K562 (cell line): ENCODE measurements at regions not wholly inside any gene's neighbourhood (a gene's known extent, or its start where the extent isn't known, plus 50 kb on each side); places are given as distances from the start of the nearest gene placed in this dataset.

Source experiments
- CBX8 ChIP-seq: fragments of 200-600 bp; sonication (generic); IDR thresholded peaks from 2 replicates; pipeline ENCODE4 v1.6.1; 2012; ENCODE audit warnings: borderline replicate concordance, mixed run types, low read depth, mild to moderate bottlenecking, moderate library complexity, mixed read lengths, low read length, control low read depth, inconsistent platforms; ENCODE audit not compliant: poor library complexity, severe bottlenecking; ENCODE audit errors: extremely low read depth
- KLF16 ChIP-seq: IDR thresholded peaks from 2 replicates; pipeline ENCODE4 v1.6.1; 2016; ENCODE audit warnings: antibody characterized with exemption
- MAFK ChIP-seq: IDR thresholded peaks from 2 replicates; pipeline ENCODE4 v1.6.1; 2011; ENCODE audit warnings: low read length, improper control_type of control experiment
- NFIC ChIP-seq: fragments of 450-650 bp; IDR thresholded peaks from 2 replicates; pipeline ENCODE4 v1.6.1; 2017; ENCODE audit warnings: mild to moderate bottlenecking, inconsistent platforms
- POLR2AphosphoS5 ChIP-seq: IDR thresholded peaks from 2 replicates; pipeline ENCODE4 v1.6.1; 2011; ENCODE audit warnings: mild to moderate bottlenecking, low read depth, low read length, moderate library complexity; ENCODE audit not compliant: control insufficient read depth, insufficient read depth
- POLR3G ChIP-seq: IDR thresholded peaks from 2 replicates; pipeline ENCODE4 v1.6.1; 2011; ENCODE audit not compliant: insufficient read length, insufficient replicate concordance; ENCODE audit errors: extremely low read depth
- REST ChIP-seq, 2 experiments: fragments of 450-650 bp; formaldehyde crosslinking in 1 of 2; IDR thresholded peaks; 2 replicates each; pipeline versions ENCODE4 v1.4.0 to v1.6.1; 2014 to 2020; ENCODE audit warnings: mild to moderate bottlenecking in 2 of 2, borderline replicate concordance in 1 of 2, low read depth in 1 of 2
- SP1 ChIP-seq: sonication (generic); formaldehyde crosslinking; IDR thresholded peaks from 2 replicates; pipeline ENCODE4 v1.8.1; 2022; ENCODE audit warnings: mild to moderate bottlenecking, missing genetic modification reagents
- SRSF9 ChIP-seq: fragments of 200-400 bp; formaldehyde crosslinking; IDR thresholded peaks from 2 replicates; pipeline ENCODE4 v1.6.1; 2017; ENCODE audit warnings: low read depth, low read length, borderline replicate concordance
- TBL1XR1 ChIP-seq, 2 experiments: IDR thresholded peaks; 2 replicates each; pipeline ENCODE4 v1.6.1; 2012; ENCODE audit warnings: improper control_type of control experiment in 2 of 2, low read length in 2 of 2, mild to moderate bottlenecking in 1 of 2
- ZNF583 ChIP-seq: fragments of 250-450 bp; sonication (Bioruptor Pico); IDR thresholded peaks from 2 replicates; pipeline ENCODE4 v1.4.0; 2020
- ZNF589 ChIP-seq: fragments of 200-800 bp; sonication (Bioruptor generic); IDR thresholded peaks from 2 replicates; pipeline ENCODE4 v1.6.1; 2016; ENCODE audit warnings: low read depth, missing genetic modification characterization, missing compliant biosample characterization
- ZZZ3 ChIP-seq: fragments of 450-650 bp; IDR thresholded peaks from 2 replicates; pipeline ENCODE4 v1.6.1; 2016; ENCODE audit warnings: antibody characterized with exemption, mild to moderate bottlenecking, moderate library complexity

GRCh38 chr11:100636536-100636935, 50.6 kb upstream of the ARHGAP42 start:
- TF ChIP-seq MAFK = no peak
- no peak for TF ChIP-seq KLF16
- no peak for TF ChIP-seq ZNF589 (CRISPR knock-in tag)
- no peak for TF ChIP-seq ZNF583 (CRISPR knock-in tag)
- TF ChIP-seq NFIC = no peak
- no peak for TF ChIP-seq SP1 (CRISPR knock-in tag)
- no peak for TF ChIP-seq POLR2AphosphoS5
- TF ChIP-seq REST (IDR thresholded peaks at IDR 0.05; ENCODE audit: borderline replicate concordance) = no peak
- no peak for TF ChIP-seq REST (CRISPR knock-in tag; IDR thresholded peaks at IDR 0.05; ENCODE audit: low read depth)
- no peak for TF ChIP-seq CBX8
- TF ChIP-seq TBL1XR1 (IDR thresholded peaks at IDR 0.05; ENCODE audit: low read length in 2 of 2) = no peak
- TF ChIP-seq POLR3G = no peak
- no peak for TF ChIP-seq ZZZ3
- TF ChIP-seq SRSF9 = no peak
